ENCODE measurements at regions not wholly inside any gene's neighbourhood (a gene's known extent, or its start where the extent isn't known, plus 50 kb on each side); places are given as distances from the start of the nearest gene placed in this dataset.

DNA sequence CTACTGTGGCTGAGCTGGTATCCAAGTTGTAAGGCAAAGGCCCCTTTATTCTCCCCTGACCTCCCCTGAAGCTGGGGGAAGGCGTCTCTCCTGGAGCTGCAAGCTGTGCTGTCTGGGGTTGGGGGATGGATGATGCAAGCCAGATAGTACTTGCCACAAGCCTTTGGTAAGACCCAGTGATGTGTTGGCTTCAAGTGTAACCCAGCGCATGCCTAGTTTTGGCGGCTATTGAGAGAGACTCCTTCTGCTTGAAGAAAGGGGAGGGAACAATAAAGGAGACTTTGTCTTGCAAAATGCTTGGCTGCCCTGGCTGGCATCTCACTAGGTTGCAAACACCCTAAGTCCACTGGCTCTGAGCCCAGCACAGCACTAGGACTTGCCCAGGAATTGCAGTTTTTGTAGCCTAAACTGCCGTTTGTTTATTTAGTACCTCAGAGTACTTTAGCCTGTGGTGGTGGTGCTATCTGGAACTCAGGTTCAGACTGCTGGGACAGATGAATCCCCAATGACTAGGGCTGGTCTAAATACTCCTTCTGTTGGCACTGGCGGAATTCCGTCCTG lies 108.2 kb downstream of the TNFSF13B start:
- WGBS, 2 donors = 86 to 95% methylated on average over 6 of the region's 6 CpGs
- DNase-seq = no peak
- intact Hi-C loops (cut with DNase I) = no loop called here
- Histone ChIP-seq H3K4me1 (no peaks in the 10 kb centered on the region), H3K27me3 (no peaks in the 10 kb centered on the region), H3K27ac (no peak overlapping the region), H3K36me3 (no peaks in the 10 kb centered on the region), H3K4me3 (no peak overlapping the region), H3K9me3 (no peaks in the 10 kb centered on the region)
- TF ChIP-seq POLR2A (IDR thresholded peaks at IDR 0.05) (no peak), POLR2AphosphoS5 (IDR thresholded peaks at IDR 0.05) (no peak), EP300 (IDR thresholded peaks at IDR 0.05) (no peak)
- TF ChIP-seq, protein P1, sequence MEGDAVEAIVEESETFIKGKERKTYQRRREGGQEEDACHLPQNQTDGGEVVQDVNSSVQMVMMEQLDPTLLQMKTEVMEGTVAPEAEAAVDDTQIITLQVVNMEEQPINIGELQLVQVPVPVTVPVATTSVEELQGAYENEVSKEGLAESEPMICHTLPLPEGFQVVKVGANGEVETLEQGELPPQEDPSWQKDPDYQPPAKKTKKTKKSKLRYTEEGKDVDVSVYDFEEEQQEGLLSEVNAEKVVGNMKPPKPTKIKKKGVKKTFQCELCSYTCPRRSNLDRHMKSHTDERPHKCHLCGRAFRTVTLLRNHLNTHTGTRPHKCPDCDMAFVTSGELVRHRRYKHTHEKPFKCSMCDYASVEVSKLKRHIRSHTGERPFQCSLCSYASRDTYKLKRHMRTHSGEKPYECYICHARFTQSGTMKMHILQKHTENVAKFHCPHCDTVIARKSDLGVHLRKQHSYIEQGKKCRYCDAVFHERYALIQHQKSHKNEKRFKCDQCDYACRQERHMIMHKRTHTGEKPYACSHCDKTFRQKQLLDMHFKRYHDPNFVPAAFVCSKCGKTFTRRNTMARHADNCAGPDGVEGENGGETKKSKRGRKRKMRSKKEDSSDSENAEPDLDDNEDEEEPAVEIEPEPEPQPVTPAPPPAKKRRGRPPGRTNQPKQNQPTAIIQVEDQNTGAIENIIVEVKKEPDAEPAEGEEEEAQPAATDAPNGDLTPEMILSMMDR (IDR thresholded peaks at IDR 0.05) = no peak

DNA sequence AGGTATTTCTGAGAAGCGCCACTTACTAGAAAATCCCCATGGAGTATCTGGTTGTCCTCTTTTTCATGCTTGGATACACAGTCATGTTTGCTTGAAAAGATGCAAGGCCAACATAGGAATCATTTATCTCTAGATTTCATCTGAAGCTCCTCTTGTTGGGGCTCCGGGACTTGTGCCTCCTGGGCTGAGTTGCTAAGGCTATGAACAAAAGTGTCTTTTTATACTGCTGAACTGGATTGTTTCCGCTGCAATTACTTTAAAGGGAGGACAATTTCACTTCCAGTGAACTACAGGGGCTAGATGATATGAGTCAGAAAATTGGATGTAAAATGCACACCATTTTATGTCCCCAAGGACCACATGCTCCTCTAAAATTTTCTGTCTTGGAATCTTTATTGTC lies 114.1 kb downstream of the TNFSF13B start:
- no peak overlapping the region for H3K4me3 ChIP-seq
- H3K36me3 ChIP-seq = no peaks in the 10 kb centered on the region
- no peak overlapping the region for H3K27ac ChIP-seq
- TF ChIP-seq POLR2AphosphoS5 (IDR thresholded peaks at IDR 0.05) = no peak
- no peak for TF ChIP-seq POLR2A (IDR thresholded peaks at IDR 0.05)
- TF ChIP-seq, protein P1 (IDR thresholded peaks at IDR 0.05) = no peak
- TF ChIP-seq EP300 (IDR thresholded peaks at IDR 0.05) = no peak
- WGBS, 2 donors = 92 to 94% methylated on average over 3 of the region's 3 CpGs
- H3K4me1 ChIP-seq = no peaks in the 10 kb centered on the region
- no peak for DNase-seq
- H3K27me3 ChIP-seq = no peaks in the 10 kb centered on the region
- intact Hi-C loops (cut with DNase I) = no loop called here
- H3K9me3 ChIP-seq = no peaks in the 10 kb centered on the region

DNA sequence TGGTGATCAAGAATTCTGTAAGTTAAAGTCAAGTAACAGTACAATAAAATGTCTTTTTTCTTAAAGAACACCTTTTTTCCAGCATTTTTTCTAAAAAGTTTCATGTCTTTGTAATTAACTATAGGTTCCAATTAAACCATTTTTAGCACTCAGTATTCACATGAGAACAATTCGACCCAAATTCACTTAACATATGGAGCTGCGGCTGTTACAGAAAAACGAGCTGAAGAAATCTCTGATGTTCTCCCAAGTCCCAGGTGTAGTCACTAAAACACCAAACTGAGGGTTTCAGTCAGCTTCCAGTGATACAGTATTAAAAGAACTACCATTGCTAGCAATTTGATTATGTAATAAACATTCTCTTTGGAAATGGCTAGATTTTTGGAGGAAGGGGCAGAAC lies 117.6 kb downstream of the TNFSF13B start:
- TF ChIP-seq, protein P1 (IDR thresholded peaks at IDR 0.05) = no peak
- TF ChIP-seq POLR2A (IDR thresholded peaks at IDR 0.05) (no peak), EP300 (IDR thresholded peaks at IDR 0.05) (no peak), POLR2AphosphoS5 (IDR thresholded peaks at IDR 0.05) (no peak)
- H3K27ac ChIP-seq = no peak overlapping the region
- H3K36me3 ChIP-seq = no peaks in the 10 kb centered on the region
- intact Hi-C loops (cut with DNase I) = no loop called here
- H3K4me3 ChIP-seq = no peak overlapping the region
- H3K9me3 ChIP-seq = no peaks in the 10 kb centered on the region
- DNase-seq = no peak
- H3K27me3 ChIP-seq = no peaks in the 10 kb centered on the region
- H3K4me1 ChIP-seq = no peaks in the 10 kb centered on the region
- WGBS, 2 donors = 76 to 89% methylated on average over 3 of the region's 3 CpGs

DNA sequence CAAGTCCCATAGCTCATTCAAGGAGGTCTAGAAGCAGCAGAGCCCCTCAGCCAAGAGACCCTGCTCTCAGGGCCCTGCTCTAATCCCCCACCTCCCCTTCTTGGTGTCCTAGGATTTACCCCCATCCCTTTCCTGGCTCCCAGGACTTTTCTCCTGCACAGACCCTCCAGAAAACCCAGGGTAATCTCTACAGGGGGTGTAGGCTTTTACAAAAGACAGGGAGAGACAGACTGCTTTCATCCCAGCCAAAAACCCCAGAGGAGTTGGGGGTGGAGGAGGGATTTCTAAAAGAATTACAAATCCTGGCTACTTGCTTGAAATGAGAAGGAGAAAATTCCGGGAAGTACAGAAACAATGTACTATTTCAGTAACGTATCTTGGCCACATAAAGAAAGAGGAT lies 133.3 kb downstream of the TNFSF13B start:
- 75 to 83% methylated on average over 2 of the region's 2 CpGs for WGBS, 2 donors
- no peaks in the 10 kb centered on the region for H3K4me1 ChIP-seq
- no peak overlapping the region for H3K4me3 ChIP-seq
- TF ChIP-seq EP300 (IDR thresholded peaks at IDR 0.05) (no peak), POLR2AphosphoS5 (IDR thresholded peaks at IDR 0.05) (no peak), POLR2A (IDR thresholded peaks at IDR 0.05) (no peak)
- TF ChIP-seq, protein P1 (IDR thresholded peaks at IDR 0.05) = no peak
- no peaks in the 10 kb centered on the region for H3K9me3 ChIP-seq
- H3K27ac ChIP-seq = no peak overlapping the region
- H3K27me3 ChIP-seq = no peaks in the 10 kb centered on the region
- intact Hi-C loops (cut with DNase I) = no loop called here
- no peaks in the 10 kb centered on the region for H3K36me3 ChIP-seq
- no peak for DNase-seq

DNA sequence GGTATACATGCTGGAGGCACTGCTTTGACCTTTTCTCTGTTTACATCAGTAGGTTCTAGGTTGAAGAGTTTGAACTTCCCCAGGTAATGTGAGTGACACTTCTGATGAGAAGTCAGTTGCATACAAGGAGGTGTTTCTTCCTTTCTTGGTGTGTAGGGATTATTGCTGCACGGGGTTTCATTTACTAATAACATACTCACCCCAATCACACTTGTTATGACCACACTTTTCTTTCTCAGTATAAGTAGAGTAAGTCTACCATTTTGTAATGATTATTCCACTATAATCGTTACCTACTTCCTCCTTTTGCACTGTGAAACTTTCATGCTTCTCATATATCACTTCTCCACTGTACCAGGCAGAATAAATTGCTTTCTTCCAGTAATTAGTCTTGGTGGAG lies 138.0 kb downstream of the TNFSF13B start:
- Histone ChIP-seq H3K4me3 (no peak overlapping the region), H3K4me1 (no peaks in the 10 kb centered on the region), H3K27me3 (no peaks in the 10 kb centered on the region), H3K27ac (no peak overlapping the region), H3K9me3 (no peaks in the 10 kb centered on the region), H3K36me3 (no peaks in the 10 kb centered on the region)
- 52 to 53% methylated on average over 2 of the region's 2 CpGs for WGBS, 2 donors
- DNase-seq = no peak
- no peak for TF ChIP-seq POLR2A (IDR thresholded peaks at IDR 0.05)
- no peak for TF ChIP-seq POLR2AphosphoS5 (IDR thresholded peaks at IDR 0.05)
- TF ChIP-seq EP300 (IDR thresholded peaks at IDR 0.05) = no peak
- TF ChIP-seq, protein P1 (IDR thresholded peaks at IDR 0.05) = no peak
- intact Hi-C loops (cut with DNase I) = no loop called here

All from sigmoid colon (tissue), 6 donors.